ENCODE measurements at regions not wholly inside any gene's neighbourhood (a gene's known extent, or its start where the extent isn't known, plus 50 kb on each side); places are given as distances from the start of the nearest gene placed in this dataset.
"Not testable (repeated sequence)": the region's sequence is repeated elsewhere in the genome, so short reads cannot be mapped to it uniquely, and the experiment has no call there.

GRCh38 chr7:156578978-156579430, 61.6 kb upstream of the RNF32 start:
- no peak for TF ChIP-seq CTCF (IDR thresholded peaks at IDR 0.05; ENCODE audit: extremely low read depth, missing control alignments)
- no peak for DNase-seq (ENCODE audit: low spot score)

GRCh38 chr7:156578578-156578940, 62.0 kb upstream of the RNF32 start:
- DNase-seq (ENCODE audit: low spot score) = no peak
- no peak for TF ChIP-seq CTCF (IDR thresholded peaks at IDR 0.05; ENCODE audit: extremely low read depth, missing control alignments)

GRCh38 chr7:156577645-156578577, 62.7 kb upstream of the RNF32 start:
- TF ChIP-seq CTCF (IDR thresholded peaks at IDR 0.05; ENCODE audit: extremely low read depth, missing control alignments) = no peak
- DNase-seq (ENCODE audit: low spot score) = no peak

GRCh38 chr7:156576216-156577058, 64.1 kb upstream of the RNF32 start:
- no peak for DNase-seq (ENCODE audit: low spot score)
- TF ChIP-seq CTCF (IDR thresholded peaks at IDR 0.05; ENCODE audit: extremely low read depth, missing control alignments) = no peak

GRCh38 chr7:156568258-156568657, 72.3 kb upstream of the RNF32 start:
- no peak for DNase-seq (ENCODE audit: low spot score)
- TF ChIP-seq CTCF (IDR thresholded peaks at IDR 0.05; ENCODE audit: extremely low read depth, missing control alignments) = no peak

- no peak for TF ChIP-seq CTCF (IDR thresholded peaks at IDR 0.05; ENCODE audit: extremely low read depth, missing control alignments)
- no peak for DNase-seq (ENCODE audit: low spot score)
Measured at GRCh38 chr7:156566812-156567549, 73.6 kb upstream of the RNF32 start.

GRCh38 chr7:156565002-156565401, 75.6 kb upstream of the RNF32 start:
- DNase-seq (ENCODE audit: low spot score) = not testable (repeated sequence)
